HCT116 (cell line): ENCODE measurements at regions not wholly inside any gene's neighbourhood (a gene's known extent, or its start where the extent isn't known, plus 50 kb on each side); places are given as distances from the start of the nearest gene placed in this dataset.

Experiments
- CBX3 ChIP-seq: IDR thresholded peaks from 2 replicates; pipeline ENCODE4 v1.6.1; 2012; ENCODE audit warnings: low read depth
- EZH2 ChIP-seq: fragments of 200-600 bp; sonication (generic); IDR thresholded peaks from 2 replicates; pipeline ENCODE4 v1.6.1; 2017; ENCODE audit warnings: antibody characterized with exemption, mixed run types
- POLR2A ChIP-seq: IDR thresholded peaks from 2 replicates; pipeline ENCODE4 v1.7.0; 2011; ENCODE audit warnings: borderline replicate concordance; ENCODE audit not compliant: insufficient read depth, insufficient read length; ENCODE audit errors: extremely low read depth
- SP1 ChIP-seq: IDR thresholded peaks from 2 replicates; pipeline ENCODE4 v1.6.1; 2012; ENCODE audit warnings: low read depth
- TF ChIP-seq, protein P1 (sequence below), 3 experiments: fragments of 200-600 bp in 1 of 3; sonication (generic) in 1 of 3; IDR thresholded peaks in 2 of 3; conservative IDR thresholded peaks in 1 of 3; 2 replicates each; pipeline ENCODE4 v1.5.1; 2012 to 2017; ENCODE audit warnings: low read depth in 2 of 3, low read length in 2 of 3, antibody characterized with exemption in 1 of 3, borderline replicate concordance in 1 of 3, control low read depth in 1 of 3, mild to moderate bottlenecking in 1 of 3, mixed read lengths in 1 of 3, mixed run types in 1 of 3, moderate library complexity in 1 of 3; ENCODE audit not compliant: insufficient read depth in 1 of 3

DNA sequence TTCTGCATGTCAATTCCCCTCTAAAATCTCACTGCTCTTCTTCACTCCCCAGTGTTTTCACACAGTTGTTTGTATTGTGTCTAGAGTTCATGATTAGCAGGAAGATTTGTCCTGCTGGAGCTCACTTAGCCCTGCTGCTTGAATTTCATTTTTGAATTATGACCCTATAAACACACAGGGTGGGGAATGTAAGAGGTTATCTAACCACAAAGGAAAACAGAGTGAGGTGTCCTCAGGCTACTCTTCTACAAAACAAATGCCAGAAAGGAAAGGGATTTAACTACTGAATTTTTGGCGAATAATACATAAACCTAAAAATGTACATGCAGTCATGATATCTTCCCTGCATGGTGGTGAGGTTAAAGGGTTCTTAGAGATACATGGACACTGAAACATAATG, 215.1 kb upstream of the CNTN4 start:
- no peak for TF ChIP-seq EZH2
- TF ChIP-seq, protein P1, sequence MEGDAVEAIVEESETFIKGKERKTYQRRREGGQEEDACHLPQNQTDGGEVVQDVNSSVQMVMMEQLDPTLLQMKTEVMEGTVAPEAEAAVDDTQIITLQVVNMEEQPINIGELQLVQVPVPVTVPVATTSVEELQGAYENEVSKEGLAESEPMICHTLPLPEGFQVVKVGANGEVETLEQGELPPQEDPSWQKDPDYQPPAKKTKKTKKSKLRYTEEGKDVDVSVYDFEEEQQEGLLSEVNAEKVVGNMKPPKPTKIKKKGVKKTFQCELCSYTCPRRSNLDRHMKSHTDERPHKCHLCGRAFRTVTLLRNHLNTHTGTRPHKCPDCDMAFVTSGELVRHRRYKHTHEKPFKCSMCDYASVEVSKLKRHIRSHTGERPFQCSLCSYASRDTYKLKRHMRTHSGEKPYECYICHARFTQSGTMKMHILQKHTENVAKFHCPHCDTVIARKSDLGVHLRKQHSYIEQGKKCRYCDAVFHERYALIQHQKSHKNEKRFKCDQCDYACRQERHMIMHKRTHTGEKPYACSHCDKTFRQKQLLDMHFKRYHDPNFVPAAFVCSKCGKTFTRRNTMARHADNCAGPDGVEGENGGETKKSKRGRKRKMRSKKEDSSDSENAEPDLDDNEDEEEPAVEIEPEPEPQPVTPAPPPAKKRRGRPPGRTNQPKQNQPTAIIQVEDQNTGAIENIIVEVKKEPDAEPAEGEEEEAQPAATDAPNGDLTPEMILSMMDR (IDR thresholded peaks at IDR 0.05 in 2 of 3, conservative IDR thresholded peaks at IDR 0.05 in 1 of 3; ENCODE audit: borderline replicate concordance in 1 of 3, insufficient read depth in 1 of 3, low read depth in 2 of 3, low read length in 2 of 3), result no peak
- no peak for TF ChIP-seq CBX3
- TF ChIP-seq POLR2A, result no peak
- no peak for TF ChIP-seq SP1
